Fibroblast of mammary gland (primary cell): ENCODE measurements at regions not wholly inside any gene's neighbourhood (a gene's known extent, or its start where the extent isn't known, plus 50 kb on each side); places are given as distances from the start of the nearest gene placed in this dataset.

Experiments used
- DNase-seq: peaks from one replicate; pipeline ENCODE4 v3.0.0-alpha.2; 2010; ENCODE audit warnings: low read depth
- H3K4me3 ChIP-seq: 2 replicates; pipeline ENCODE4 v1.5.1; 2011; ENCODE audit warnings: low read depth, mild to moderate bottlenecking, low read length, moderate library complexity; ENCODE audit not compliant: control insufficient read depth
- TF ChIP-seq, protein P1 (sequence below): conservative IDR thresholded peaks from 2 replicates; pipeline ENCODE4 v1.5.1; 2011; ENCODE audit warnings: low read depth, low read length, inconsistent platforms; ENCODE audit not compliant: control insufficient read depth, insufficient read depth

DNA sequence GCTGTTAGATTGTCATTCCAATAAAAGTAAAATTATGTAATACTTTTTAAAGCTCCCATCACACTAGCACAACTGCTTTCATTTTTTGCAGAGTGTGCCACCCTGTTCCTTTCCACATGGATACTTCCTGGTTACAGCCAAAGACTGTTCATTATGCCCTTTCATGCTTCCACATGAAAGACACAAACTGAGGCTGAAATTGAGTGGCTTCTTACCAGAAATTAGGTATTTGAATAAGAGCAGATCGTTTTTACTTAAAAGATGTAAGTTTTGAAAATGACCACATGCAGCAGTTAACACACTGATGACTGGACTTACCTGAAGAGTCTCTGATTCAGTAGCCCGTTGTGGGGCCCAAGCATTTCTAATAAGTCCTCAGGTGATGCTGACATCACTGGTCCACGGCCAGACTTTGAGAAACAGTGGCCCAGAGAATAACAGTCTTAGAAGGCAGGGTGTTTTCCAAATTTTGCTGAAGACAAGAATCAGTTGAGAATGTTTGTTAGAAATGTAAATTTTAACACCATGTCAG lies 187.6 kb upstream of the DMRT1 start:
- DNase-seq: no peak
- no peak overlapping the region for H3K4me3 ChIP-seq
- TF ChIP-seq, protein P1, sequence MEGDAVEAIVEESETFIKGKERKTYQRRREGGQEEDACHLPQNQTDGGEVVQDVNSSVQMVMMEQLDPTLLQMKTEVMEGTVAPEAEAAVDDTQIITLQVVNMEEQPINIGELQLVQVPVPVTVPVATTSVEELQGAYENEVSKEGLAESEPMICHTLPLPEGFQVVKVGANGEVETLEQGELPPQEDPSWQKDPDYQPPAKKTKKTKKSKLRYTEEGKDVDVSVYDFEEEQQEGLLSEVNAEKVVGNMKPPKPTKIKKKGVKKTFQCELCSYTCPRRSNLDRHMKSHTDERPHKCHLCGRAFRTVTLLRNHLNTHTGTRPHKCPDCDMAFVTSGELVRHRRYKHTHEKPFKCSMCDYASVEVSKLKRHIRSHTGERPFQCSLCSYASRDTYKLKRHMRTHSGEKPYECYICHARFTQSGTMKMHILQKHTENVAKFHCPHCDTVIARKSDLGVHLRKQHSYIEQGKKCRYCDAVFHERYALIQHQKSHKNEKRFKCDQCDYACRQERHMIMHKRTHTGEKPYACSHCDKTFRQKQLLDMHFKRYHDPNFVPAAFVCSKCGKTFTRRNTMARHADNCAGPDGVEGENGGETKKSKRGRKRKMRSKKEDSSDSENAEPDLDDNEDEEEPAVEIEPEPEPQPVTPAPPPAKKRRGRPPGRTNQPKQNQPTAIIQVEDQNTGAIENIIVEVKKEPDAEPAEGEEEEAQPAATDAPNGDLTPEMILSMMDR: no peak

DNA sequence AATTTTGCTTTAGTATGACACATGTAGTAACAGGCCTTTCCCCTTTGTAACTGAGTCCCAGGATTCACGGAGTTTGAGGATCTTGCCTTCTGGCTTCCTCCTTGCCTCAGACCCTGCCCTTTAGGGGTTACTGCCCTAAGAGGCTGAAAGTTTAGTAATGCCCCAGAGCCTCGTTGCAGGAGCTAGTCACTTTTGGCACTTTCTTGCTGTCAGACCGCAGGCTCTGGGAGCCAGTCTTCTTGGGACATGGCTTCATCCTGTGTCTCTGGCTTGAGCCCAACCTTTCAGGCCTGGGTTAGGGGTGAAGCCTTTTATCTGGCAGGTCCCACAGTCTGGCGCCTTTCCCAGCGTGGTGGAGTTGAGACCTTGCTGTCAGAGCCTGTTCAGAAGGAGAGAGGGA lies 185.6 kb upstream of the DMRT1 start:
- no peak overlapping the region for H3K4me3 ChIP-seq
- TF ChIP-seq, protein P1: no peak
- peak; percentile 76 for DNase-seq

DNA sequence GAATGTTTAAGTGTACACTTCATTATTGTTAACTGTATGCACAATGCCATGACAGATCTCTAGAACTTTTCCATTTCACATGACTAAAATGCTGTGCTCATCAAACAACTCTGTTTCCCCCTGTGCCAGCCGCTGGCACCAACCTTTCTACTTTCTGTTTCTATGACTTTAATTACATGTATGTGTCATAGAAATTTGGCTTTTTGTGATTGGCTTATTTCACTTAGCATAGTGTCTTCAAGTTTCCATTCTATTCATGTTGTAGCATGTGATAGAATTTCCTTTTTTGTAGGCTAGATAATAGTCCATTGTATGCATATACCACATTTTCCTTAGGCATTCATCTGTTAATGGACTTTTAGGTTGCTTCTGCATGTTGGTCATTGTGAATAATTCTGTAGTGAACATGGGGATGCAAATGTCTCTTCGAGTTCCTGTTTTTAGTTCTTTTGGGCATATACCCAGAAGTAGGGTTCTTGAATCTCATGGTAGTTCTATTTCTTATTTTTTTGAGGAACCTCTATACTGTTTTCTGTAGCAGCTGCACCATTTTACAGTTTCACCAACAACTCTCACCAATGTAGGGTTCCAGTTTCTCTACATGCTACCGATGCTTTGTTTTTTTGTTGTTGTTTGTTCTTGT lies 184.4 kb upstream of the DMRT1 start:
- no peak overlapping the region for H3K4me3 ChIP-seq
- DNase-seq: no peak
- TF ChIP-seq, protein P1: no peak

DNA sequence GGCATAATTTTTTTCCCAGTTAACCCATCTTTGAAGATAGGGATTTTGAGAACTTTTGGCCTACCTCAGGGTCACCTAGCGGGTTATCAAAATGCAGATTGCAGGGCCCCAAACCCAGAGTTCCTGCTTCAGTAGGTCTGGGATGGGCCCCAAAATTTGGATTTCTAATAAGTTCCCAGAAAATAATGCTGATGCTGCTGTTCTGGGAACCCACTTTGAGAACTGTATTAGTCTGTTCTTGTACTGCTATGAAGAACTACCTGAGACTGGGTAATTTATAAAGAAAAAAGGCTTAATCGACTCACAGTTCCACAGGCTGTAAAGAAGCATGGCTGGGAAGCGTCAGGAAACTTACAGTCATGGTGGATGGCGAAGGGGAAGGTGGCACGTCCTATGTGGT lies 182.2 kb upstream of the DMRT1 start:
- DNase-seq: no peak
- no peak overlapping the region for H3K4me3 ChIP-seq
- TF ChIP-seq, protein P1: no peak

DNA sequence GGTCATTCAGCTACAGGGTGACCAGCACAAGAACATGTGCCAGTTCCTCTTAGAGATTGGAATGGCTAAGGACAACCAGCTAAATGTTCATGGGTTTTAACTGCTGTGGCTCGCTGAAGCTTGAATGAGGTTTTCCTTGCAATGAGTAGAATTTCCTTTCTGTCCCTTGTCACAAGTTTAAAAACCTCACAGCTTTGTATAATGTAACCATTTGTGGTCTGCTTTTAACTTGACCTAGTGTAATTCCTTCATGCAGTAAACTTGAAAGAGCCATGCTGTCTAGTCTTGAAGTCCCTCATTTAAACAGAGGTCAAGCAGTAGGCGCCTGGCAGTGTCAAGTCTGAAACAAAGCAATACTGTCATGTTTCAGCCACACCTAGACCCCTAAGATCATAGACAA lies 181.3 kb upstream of the DMRT1 start:
- DNase-seq: no peak
- no peak overlapping the region for H3K4me3 ChIP-seq
- TF ChIP-seq, protein P1: no peak

DNA sequence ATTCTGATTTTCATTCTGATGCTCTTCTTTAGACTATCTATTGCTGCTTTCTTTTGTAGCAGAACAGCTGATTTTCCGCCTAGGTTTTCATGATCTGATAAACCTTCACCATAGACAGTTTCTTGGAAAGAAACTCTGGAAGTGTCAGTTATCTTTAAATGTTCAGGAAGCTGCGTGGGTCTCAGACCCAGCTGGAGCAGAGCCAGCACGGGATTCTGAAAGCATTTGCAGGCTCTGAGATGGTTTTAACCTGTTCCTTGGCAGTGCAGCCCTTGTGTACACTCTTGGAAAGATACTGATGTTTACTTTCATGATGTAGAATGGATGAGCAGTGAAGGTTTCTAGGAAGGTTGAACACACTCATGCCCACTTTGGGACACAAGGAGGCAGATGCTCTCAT lies 178.0 kb upstream of the DMRT1 start:
- H3K4me3 ChIP-seq: no peak overlapping the region
- no peak for DNase-seq
- TF ChIP-seq, protein P1: no peak
